ENCODE measurements at regions not wholly inside any gene's neighbourhood (a gene's known extent, or its start where the extent isn't known, plus 50 kb on each side); places are given as distances from the start of the nearest gene placed in this dataset.

DNA sequence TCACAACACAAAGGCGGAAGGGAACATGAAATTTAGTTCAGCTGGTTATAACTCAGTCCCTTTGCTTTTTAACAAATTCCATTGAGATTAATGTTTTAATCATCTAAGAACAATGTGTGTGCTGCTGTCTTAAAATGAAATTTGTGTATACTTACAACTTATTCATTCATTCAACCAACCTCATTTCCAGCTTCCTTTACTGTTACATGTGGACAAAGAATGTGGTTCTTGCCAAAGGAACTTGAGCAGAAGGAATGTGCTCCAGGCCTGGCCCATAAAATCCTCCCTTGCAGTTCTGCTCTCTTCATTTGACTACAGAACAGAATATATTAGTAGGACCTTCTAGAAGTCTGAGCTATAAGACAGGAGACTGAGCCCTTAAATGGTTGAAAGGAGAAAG lies 176.8 kb upstream of the GLRA2 start:
- TF ChIP-seq TAF1 (IDR thresholded peaks at IDR 0.05; ENCODE audit: low read depth), result no peak
- TF ChIP-seq, protein P1, sequence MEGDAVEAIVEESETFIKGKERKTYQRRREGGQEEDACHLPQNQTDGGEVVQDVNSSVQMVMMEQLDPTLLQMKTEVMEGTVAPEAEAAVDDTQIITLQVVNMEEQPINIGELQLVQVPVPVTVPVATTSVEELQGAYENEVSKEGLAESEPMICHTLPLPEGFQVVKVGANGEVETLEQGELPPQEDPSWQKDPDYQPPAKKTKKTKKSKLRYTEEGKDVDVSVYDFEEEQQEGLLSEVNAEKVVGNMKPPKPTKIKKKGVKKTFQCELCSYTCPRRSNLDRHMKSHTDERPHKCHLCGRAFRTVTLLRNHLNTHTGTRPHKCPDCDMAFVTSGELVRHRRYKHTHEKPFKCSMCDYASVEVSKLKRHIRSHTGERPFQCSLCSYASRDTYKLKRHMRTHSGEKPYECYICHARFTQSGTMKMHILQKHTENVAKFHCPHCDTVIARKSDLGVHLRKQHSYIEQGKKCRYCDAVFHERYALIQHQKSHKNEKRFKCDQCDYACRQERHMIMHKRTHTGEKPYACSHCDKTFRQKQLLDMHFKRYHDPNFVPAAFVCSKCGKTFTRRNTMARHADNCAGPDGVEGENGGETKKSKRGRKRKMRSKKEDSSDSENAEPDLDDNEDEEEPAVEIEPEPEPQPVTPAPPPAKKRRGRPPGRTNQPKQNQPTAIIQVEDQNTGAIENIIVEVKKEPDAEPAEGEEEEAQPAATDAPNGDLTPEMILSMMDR (IDR thresholded peaks at IDR 0.05; ENCODE audit: poor library complexity, severe bottlenecking), result no peak
- TF ChIP-seq EP300 (conservative IDR thresholded peaks at IDR 0.05; ENCODE audit: poor library complexity, severe bottlenecking), result no peak
